SK-N-SH (cell line): ENCODE measurements at regions not wholly inside any gene's neighbourhood (a gene's known extent, or its start where the extent isn't known, plus 50 kb on each side); places are given as distances from the start of the nearest gene placed in this dataset.

Source experiments
- CTCF ChIA-PET: fragments of 300-600, 350-600 bp; formaldehyde crosslinking; extraction: SDS; loops from one replicate; lab custom pipeline; 2021; lab: Yijun Ruan, JAX
- POLR2A ChIA-PET: fragments of 350-600 bp; sonication (Branson Sonifier 250); formaldehyde crosslinking; extraction: SDS; loops from one replicate; lab custom pipeline; 2020; ENCODE audit warnings: antibody characterized with exemption, inconsistent platforms; lab: Yijun Ruan, JAX
- DNase-seq: peaks from one replicate; pipeline ENCODE4 v3.0.0; 2012
- H2AFZ ChIP-seq: fragments of 200-600 bp; sonication (generic); 2 replicates; pipeline ENCODE4 v1.8.1; 2016; ENCODE audit warnings: antibody characterized with exemption, mild to moderate bottlenecking, low read depth
- H3F3A ChIP-seq: fragments of 200-600 bp; sonication (generic); replicated peaks from 2 replicates; pipeline ENCODE3; 2016; ENCODE audit warnings: antibody characterized with exemption, mild to moderate bottlenecking; ENCODE audit not compliant: insufficient read depth
- H3K27ac ChIP-seq, 2 experiments: fragments of 200-500 bp in 1 of 2; fragments of 200-600 bp in 1 of 2; sonication (Bioruptor generic) in 1 of 2; sonication (generic), shearing (Covaris generic) in 1 of 2; 2 replicates each; pipeline versions ENCODE4 v1.5.1 to v1.6.1; 2014 to 2016; ENCODE audit warnings: low read depth in 2 of 2, inconsistent platforms in 1 of 2, low read length in 1 of 2, mild to moderate bottlenecking in 1 of 2, mixed read lengths in 1 of 2
- H3K27me3 ChIP-seq: fragments of 200-600 bp; sonication (generic), shearing (Covaris generic); 2 replicates; pipeline ENCODE4 v1.6.1; 2016; ENCODE audit warnings: mixed run types; ENCODE audit not compliant: insufficient read depth
- H3K36me3 ChIP-seq, 2 experiments: fragments of 200-500 bp in 1 of 2; fragments of 200-600 bp in 1 of 2; sonication (Bioruptor generic) in 1 of 2; sonication (generic) in 1 of 2; replicated peaks in 1 of 2; 2 replicates each; pipeline versions ENCODE3 to v1.5.1; 2014 to 2016; ENCODE audit warnings: low read length in 1 of 2, mild to moderate bottlenecking in 1 of 2; ENCODE audit not compliant: insufficient read depth in 2 of 2, control insufficient read depth in 1 of 2
- H3K4me1 ChIP-seq, 2 experiments: fragments of 200-500 bp in 1 of 2; fragments of 200-600 bp in 1 of 2; sonication (Bioruptor generic) in 1 of 2; sonication (generic), shearing (Covaris generic) in 1 of 2; 2 replicates each; pipeline versions ENCODE4 v1.5.1 to v1.6.1; 2014 to 2016; ENCODE audit warnings: low read depth in 1 of 2, low read length in 1 of 2, mixed run types in 1 of 2; ENCODE audit not compliant: insufficient read depth in 2 of 2, control insufficient read depth in 1 of 2
- H3K4me2 ChIP-seq: fragments of 200-600 bp; sonication (generic), shearing (Covaris generic); 2 replicates; pipeline ENCODE4 v1.6.1; 2017; ENCODE audit warnings: mixed run types
- H3K4me3 ChIP-seq, 2 experiments: fragments of 200-500 bp in 1 of 2; fragments of 200-600 bp in 1 of 2; sonication (Bioruptor generic) in 1 of 2; sonication (generic), shearing (Covaris generic) in 1 of 2; 2 replicates each; pipeline versions ENCODE4 v1.5.1 to v1.8.1; 2014 to 2016; ENCODE audit warnings: low read depth in 2 of 2, inconsistent platforms in 1 of 2, low read length in 1 of 2, mild to moderate bottlenecking in 1 of 2, mixed read lengths in 1 of 2, moderate library complexity in 1 of 2
- H3K79me2 ChIP-seq: fragments of 200-600 bp; sonication (generic); 2 replicates; pipeline ENCODE4 v1.8.1; 2017; ENCODE audit warnings: mild to moderate bottlenecking; ENCODE audit not compliant: insufficient read depth
- H3K9ac ChIP-seq: fragments of 200-600 bp; sonication (generic); 2 replicates; pipeline ENCODE4 v1.6.1; 2017; ENCODE audit warnings: mixed run types
- H3K9me2 ChIP-seq: fragments of 200-600 bp; sonication (generic); 2 replicates; pipeline ENCODE4 v1.6.1; 2017; ENCODE audit warnings: mixed run types
- H3K9me3 ChIP-seq: fragments of 200-600 bp; sonication (generic); 2 replicates; pipeline ENCODE4 v1.6.1; 2017; ENCODE audit warnings: mixed run types, mild to moderate bottlenecking, moderate library complexity
- H4K20me1 ChIP-seq: fragments of 200-600 bp; sonication (generic); 2 replicates; pipeline ENCODE4 v1.6.1; 2017; ENCODE audit warnings: mild to moderate bottlenecking, mixed run types; ENCODE audit not compliant: insufficient read depth
- EZH2phosphoT487 ChIP-seq: fragments of 200-600 bp; sonication (generic); IDR thresholded peaks from 2 replicates; pipeline ENCODE4 v1.6.1; 2017; ENCODE audit warnings: low read depth, mixed run types, mild to moderate bottlenecking, antibody characterized with exemption, moderate library complexity, borderline replicate concordance
- FOSL2 ChIP-seq: IDR thresholded peaks from 2 replicates; pipeline ENCODE4 v1.4.0; 2012; ENCODE audit warnings: low read depth, mild to moderate bottlenecking, moderate library complexity, borderline replicate concordance
- FOXJ3 ChIP-seq: sonication (generic); formaldehyde crosslinking; IDR thresholded peaks from 2 replicates; pipeline ENCODE4 v1.5.1; 2020; ENCODE audit warnings: mild to moderate bottlenecking, missing genetic modification reagents
- GATA2 ChIP-seq: sonication (generic); formaldehyde crosslinking; IDR thresholded peaks from 2 replicates; pipeline ENCODE4 v1.5.0; 2020; ENCODE audit warnings: mild to moderate bottlenecking, missing genetic modification reagents
- JUND ChIP-seq: IDR thresholded peaks from 2 replicates; pipeline ENCODE4 v1.4.0; 2012
- MEF2A ChIP-seq: IDR thresholded peaks from 2 replicates; pipeline ENCODE4 v1.4.0; 2012; ENCODE audit warnings: low read depth, borderline replicate concordance
- SMC3 ChIP-seq: IDR thresholded peaks from 2 replicates; pipeline ENCODE4 v1.6.1; 2012; ENCODE audit warnings: low read depth, low read length, improper control_type of control experiment
- TCF12 ChIP-seq: IDR thresholded peaks from 2 replicates; pipeline ENCODE4 v1.4.0; 2012
- WGBS: methylation state at CpG from one replicate; pipeline ENCODE4 v1.1.6; 2017; ENCODE audit warnings: low lambda C conversion rate; 5-methylcytosine and 5-hydroxymethylcytosine counted together
- TF ChIP-seq, protein P1 (sequence below): IDR thresholded peaks from 2 replicates; pipeline ENCODE4 v1.6.1; 2012; ENCODE audit warnings: mild to moderate bottlenecking, low read depth, low read length, moderate library complexity

DNA sequence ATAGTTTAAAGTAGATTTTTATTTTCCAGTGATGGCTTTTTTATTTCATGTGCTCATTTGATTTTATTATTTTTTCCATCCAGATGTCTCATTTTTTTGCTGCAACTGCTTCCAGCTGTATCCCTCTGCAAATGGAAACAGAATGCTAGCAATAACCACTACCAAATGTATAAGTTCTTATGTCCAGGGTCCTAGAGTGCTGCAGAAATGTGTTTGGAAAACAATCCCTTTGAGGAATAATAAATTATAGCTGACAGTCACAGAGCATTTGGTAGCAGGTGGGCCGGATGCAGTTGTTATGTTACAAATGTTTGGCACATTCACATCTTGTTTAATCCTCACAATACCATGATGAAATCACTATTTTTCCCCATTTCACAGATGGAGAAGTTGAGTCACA, 300.7 kb upstream of the PDGFD start:
- ChIA-PET CTCF (no interaction called here), POLR2A (no interaction called here)
- Histone ChIP-seq H3K36me3 (no peaks in the 10 kb centered on the region), H3K9ac (no peak overlapping the region), H3F3A (no peaks in the 10 kb centered on the region), H3K4me1 (no peaks in the 10 kb centered on the region; a peak in 1 of 4 replicates), H3K4me3 (no peak overlapping the region), H3K79me2 (no peaks in the 10 kb centered on the region), H3K27ac (no peak overlapping the region), H3K9me3 (no peaks in the 10 kb centered on the region), H2AFZ (no peak overlapping the region), H3K4me2 (no peak overlapping the region), H3K9me2 (no peaks in the 10 kb centered on the region), H3K27me3 (no peaks in the 10 kb centered on the region), H4K20me1 (no peaks in the 10 kb centered on the region)
- DNase-seq, result no peak
- 70% methylated on average over 1 of the region's 1 CpG for WGBS
- TF ChIP-seq EZH2phosphoT487 (no peak), JUND (no peak), TCF12 (no peak), GATA2 (CRISPR knock-in tag) (no peak)
- TF ChIP-seq, protein P1, sequence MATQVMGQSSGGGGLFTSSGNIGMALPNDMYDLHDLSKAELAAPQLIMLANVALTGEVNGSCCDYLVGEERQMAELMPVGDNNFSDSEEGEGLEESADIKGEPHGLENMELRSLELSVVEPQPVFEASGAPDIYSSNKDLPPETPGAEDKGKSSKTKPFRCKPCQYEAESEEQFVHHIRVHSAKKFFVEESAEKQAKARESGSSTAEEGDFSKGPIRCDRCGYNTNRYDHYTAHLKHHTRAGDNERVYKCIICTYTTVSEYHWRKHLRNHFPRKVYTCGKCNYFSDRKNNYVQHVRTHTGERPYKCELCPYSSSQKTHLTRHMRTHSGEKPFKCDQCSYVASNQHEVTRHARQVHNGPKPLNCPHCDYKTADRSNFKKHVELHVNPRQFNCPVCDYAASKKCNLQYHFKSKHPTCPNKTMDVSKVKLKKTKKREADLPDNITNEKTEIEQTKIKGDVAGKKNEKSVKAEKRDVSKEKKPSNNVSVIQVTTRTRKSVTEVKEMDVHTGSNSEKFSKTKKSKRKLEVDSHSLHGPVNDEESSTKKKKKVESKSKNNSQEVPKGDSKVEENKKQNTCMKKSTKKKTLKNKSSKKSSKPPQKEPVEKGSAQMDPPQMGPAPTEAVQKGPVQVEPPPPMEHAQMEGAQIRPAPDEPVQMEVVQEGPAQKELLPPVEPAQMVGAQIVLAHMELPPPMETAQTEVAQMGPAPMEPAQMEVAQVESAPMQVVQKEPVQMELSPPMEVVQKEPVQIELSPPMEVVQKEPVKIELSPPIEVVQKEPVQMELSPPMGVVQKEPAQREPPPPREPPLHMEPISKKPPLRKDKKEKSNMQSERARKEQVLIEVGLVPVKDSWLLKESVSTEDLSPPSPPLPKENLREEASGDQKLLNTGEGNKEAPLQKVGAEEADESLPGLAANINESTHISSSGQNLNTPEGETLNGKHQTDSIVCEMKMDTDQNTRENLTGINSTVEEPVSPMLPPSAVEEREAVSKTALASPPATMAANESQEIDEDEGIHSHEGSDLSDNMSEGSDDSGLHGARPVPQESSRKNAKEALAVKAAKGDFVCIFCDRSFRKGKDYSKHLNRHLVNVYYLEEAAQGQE, result no peak

DNA sequence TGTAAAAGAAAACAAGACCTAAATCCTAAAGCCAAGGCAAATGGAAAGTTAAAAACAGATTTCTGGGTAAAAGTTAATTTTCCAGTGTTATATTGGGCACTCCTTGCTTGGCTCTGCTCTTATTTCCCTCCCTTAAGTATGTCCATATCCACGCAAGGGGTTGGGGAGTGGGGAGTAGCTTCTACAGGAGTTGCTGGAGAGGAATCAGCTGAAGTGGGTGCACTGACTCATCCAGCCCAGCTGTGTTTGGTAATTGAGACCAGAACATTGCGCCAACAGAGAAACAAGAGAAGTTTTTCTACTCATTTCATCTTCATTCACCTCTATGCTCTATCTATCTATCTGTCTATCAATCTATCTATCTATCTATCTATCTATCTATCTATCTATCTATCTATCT, 298.4 kb upstream of the PDGFD start:
- Histone ChIP-seq H3K9ac (no peak overlapping the region), H3K27ac (no peak overlapping the region; a peak in 1 of 4 replicates), H2AFZ (no peak overlapping the region), H3K79me2 (no peaks in the 10 kb centered on the region), H3K4me1 (no peaks in the 10 kb centered on the region; a peak in 1 of 4 replicates), H3K9me2 (no peaks in the 10 kb centered on the region), H3K27me3 (no peaks in the 10 kb centered on the region), H3F3A (no peaks in the 10 kb centered on the region), H3K36me3 (no peaks in the 10 kb centered on the region), H3K4me2 (no peak overlapping the region), H3K4me3 (no peak overlapping the region), H4K20me1 (no peaks in the 10 kb centered on the region), H3K9me3 (no peaks in the 10 kb centered on the region)
- TF ChIP-seq GATA2 (CRISPR knock-in tag) (no peak), MEF2A (no peak), SMC3 (no peak), FOSL2 (peak; percentile 6; the same call in 1 of the 2 replicates), FOXJ3 (no peak), JUND (peak; percentile 40; the same call in 1 of the 2 replicates), TCF12 (peak; percentile 69)
- TF ChIP-seq, protein P1, result no peak
- POLR2A ChIA-PET, result no interaction called here
- DNase-seq, result no peak
- CTCF ChIA-PET, result interaction anchor here (1.0 kb wide), 1 partner anchor 15 kb away, joined by 3 read pairs; no protein-coding TSS in a partner anchor
- 41% methylated on average over 2 of the region's 2 CpGs for WGBS
